22Rv1 (cell line): ENCODE measurements at regions not wholly inside any gene's neighbourhood (a gene's known extent, or its start where the extent isn't known, plus 50 kb on each side); places are given as distances from the start of the nearest gene placed in this dataset.

Experiments
- ZFX ChIP-seq: fragments of 450-650 bp; IDR thresholded peaks from 2 replicates; pipeline ENCODE4 v1.6.1; 2017; ENCODE audit warnings: antibody characterized with exemption, borderline replicate concordance
- TF ChIP-seq, protein P1 (sequence below): fragments of 450-650 bp; IDR thresholded peaks from 2 replicates; pipeline ENCODE4 v1.5.1; 2017; ENCODE audit warnings: mild to moderate bottlenecking

DNA sequence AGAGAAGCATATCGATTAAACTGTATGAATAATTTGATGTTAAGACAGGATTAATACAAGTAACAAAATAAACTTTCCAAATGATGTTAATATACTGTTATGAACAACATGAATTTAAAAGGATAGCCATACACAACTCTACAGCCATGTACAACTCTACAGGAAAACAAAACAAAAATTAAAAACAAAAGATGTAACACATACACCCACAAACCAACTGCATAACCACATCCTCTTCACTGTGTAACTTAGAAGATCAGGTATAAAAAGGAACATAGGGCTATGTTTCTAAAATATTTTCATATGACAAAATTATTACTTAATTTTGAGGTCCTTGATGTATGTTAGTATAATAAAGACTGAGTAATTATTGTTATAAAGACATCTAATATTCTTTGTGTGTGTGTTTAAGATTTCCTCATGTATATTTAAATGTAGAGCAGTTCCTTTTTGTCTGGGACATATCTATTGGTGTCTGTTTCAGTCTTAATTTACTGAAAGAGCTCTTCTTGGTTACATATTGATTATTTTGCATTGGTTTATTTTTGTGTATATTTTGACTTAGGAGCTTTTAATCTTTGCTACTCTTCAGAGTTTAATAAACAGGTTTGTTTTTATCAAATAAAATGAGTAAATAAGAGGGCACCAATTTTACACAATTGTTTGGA, 966.8 kb upstream of the CTNND2 start:
- TF ChIP-seq, protein P1, sequence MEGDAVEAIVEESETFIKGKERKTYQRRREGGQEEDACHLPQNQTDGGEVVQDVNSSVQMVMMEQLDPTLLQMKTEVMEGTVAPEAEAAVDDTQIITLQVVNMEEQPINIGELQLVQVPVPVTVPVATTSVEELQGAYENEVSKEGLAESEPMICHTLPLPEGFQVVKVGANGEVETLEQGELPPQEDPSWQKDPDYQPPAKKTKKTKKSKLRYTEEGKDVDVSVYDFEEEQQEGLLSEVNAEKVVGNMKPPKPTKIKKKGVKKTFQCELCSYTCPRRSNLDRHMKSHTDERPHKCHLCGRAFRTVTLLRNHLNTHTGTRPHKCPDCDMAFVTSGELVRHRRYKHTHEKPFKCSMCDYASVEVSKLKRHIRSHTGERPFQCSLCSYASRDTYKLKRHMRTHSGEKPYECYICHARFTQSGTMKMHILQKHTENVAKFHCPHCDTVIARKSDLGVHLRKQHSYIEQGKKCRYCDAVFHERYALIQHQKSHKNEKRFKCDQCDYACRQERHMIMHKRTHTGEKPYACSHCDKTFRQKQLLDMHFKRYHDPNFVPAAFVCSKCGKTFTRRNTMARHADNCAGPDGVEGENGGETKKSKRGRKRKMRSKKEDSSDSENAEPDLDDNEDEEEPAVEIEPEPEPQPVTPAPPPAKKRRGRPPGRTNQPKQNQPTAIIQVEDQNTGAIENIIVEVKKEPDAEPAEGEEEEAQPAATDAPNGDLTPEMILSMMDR, result no peak
- no peak for TF ChIP-seq ZFX
